H1 (cell line): ENCODE measurements at regions not wholly inside any gene's neighbourhood (a gene's known extent, or its start where the extent isn't known, plus 50 kb on each side); places are given as distances from the start of the nearest gene placed in this dataset.

Source experiments
- CHD1 ChIP-seq: IDR thresholded peaks from 2 replicates; pipeline ENCODE4 v1.6.1; 2012; ENCODE audit warnings: low read depth, low read length, improper control_type of control experiment
- CHD7 ChIP-seq: fragments of 300-600 bp; sonication (generic); IDR thresholded peaks from 2 replicates; pipeline ENCODE4 v1.7.1; 2012; ENCODE audit warnings: low read length, moderate library complexity, mild to moderate bottlenecking, inconsistent platforms; ENCODE audit not compliant: insufficient replicate concordance
- EP300 ChIP-seq, 2 experiments: IDR thresholded peaks; 1 replicate in 1 of 2; 2 replicates in 1 of 2; pipeline ENCODE4 v1.6.1; 2011 to 2012; ENCODE audit warnings: low read depth in 2 of 2, low read length in 2 of 2, mild to moderate bottlenecking in 2 of 2, borderline replicate concordance in 1 of 2, inconsistent platforms in 1 of 2, moderate library complexity in 1 of 2
- EZH2 ChIP-seq: fragments of 200-600 bp; sonication (generic); IDR thresholded peaks from 2 replicates; pipeline ENCODE4 v1.7.1; 2012; ENCODE audit warnings: low read depth, mild to moderate bottlenecking, moderate library complexity, low read length, inconsistent platforms; ENCODE audit not compliant: severe bottlenecking
- NANOG ChIP-seq: IDR thresholded peaks from 2 replicates; pipeline ENCODE4 v1.6.1; 2011; ENCODE audit warnings: low read length, low read depth, mild to moderate bottlenecking, inconsistent platforms; ENCODE audit not compliant: insufficient read depth, poor library complexity, severe bottlenecking
- YY1 ChIP-seq: IDR thresholded peaks from 2 replicates; pipeline ENCODE4 v1.6.1; 2011; ENCODE audit warnings: low read depth, mild to moderate bottlenecking, low read length

GRCh38 chr13:80945328-80945727 lies 604.4 kb upstream of the SPRY2 start (continued):
- peak; percentile 60 for TF ChIP-seq CHD7
- peak; percentile 95 for TF ChIP-seq NANOG
- TF ChIP-seq CHD1 = no peak
- TF ChIP-seq EZH2 = no peak
- peak in 1 of 2 experiments; percentile 68; a peak in 1 of 3 replicates for TF ChIP-seq EP300 (IDR thresholded peaks at IDR 0.05; ENCODE audit: borderline replicate concordance in 1 of 2, low read depth in 2 of 2, low read length in 2 of 2)
- 0 out of 2 replicates have a peak, but pooled peaks have one; percentile 32 for TF ChIP-seq YY1
